ENCODE measurements at regions not wholly inside any gene's neighbourhood (a gene's known extent, or its start where the extent isn't known, plus 50 kb on each side); places are given as distances from the start of the nearest gene placed in this dataset.

- no peak overlapping the region for H2BK120ac ChIP-seq (ENCODE audit: low read depth, low read length)
- peaks cover 0 to 5% of the 10 kb centered on the region in 2 donors for H3K9me3 ChIP-seq (replicated peaks in 1 of 2; ENCODE audit: control insufficient read depth in 2 of 2, insufficient read depth in 1 of 2, low read depth in 1 of 2, low read length in 2 of 2)
- H3K18ac ChIP-seq (ENCODE audit: low read length) = no peak overlapping the region
- no peak for DNase-seq (ENCODE audit: low spot score)
- no peaks in the 10 kb centered on the region for H3K36me3 ChIP-seq (replicated peaks in 1 of 2; ENCODE audit: control insufficient read depth in 2 of 2, insufficient read depth in 2 of 2, low read length in 2 of 2)
- H2AK5ac ChIP-seq (ENCODE audit: low read depth, low read length) = no peak overlapping the region
- no peak overlapping the region for H4K8ac ChIP-seq (ENCODE audit: low read depth, low read length)
- H3K27me3 ChIP-seq (ENCODE audit: control insufficient read depth in 3 of 3, insufficient read depth in 3 of 3, low read depth in 1 of 3, low read length in 3 of 3) = no peaks in the 10 kb centered on the region
- H3K4ac ChIP-seq (ENCODE audit: low read length) = no peak overlapping the region
- no peak overlapping the region for H2AFZ ChIP-seq (ENCODE audit: low read length)
- no peak overlapping the region for H3K14ac ChIP-seq (ENCODE audit: low read length)
- H4K91ac ChIP-seq (ENCODE audit: low read depth, low read length, poor library complexity) = no peak overlapping the region
- H3K4me1 ChIP-seq (ENCODE audit: control insufficient read depth in 2 of 2, insufficient read depth in 1 of 2, low read depth in 1 of 2, low read length in 2 of 2) = no peaks in the 10 kb centered on the region
- no peak overlapping the region for H3K4me3 ChIP-seq (ENCODE audit: low read length in 2 of 2)
- no peak overlapping the region for H3K9ac ChIP-seq (ENCODE audit: low read depth, low read length, poor library complexity)
- H2BK15ac ChIP-seq (ENCODE audit: low read length) = no peak overlapping the region
- H3K4me2 ChIP-seq (ENCODE audit: insufficient read depth, low read length, poor library complexity, severe bottlenecking) = no peak overlapping the region
- H3K79me1 ChIP-seq (ENCODE audit: low read depth, low read length) = no peaks in the 10 kb centered on the region
- no peak overlapping the region for H2BK5ac ChIP-seq (ENCODE audit: low read length)
- no peak overlapping the region for H3K23ac ChIP-seq (ENCODE audit: low read depth, low read length, poor library complexity)
- H2BK12ac ChIP-seq (ENCODE audit: low read length) = no peak overlapping the region
- no peak overlapping the region for H3K27ac ChIP-seq (replicated peaks; ENCODE audit: low read length)
- WGBS, 2 donors (ENCODE audit: extremely low coverage in 2 of 2, insufficient read length in 2 of 2, insufficient replicate concordance in 1 of 2) = no CpG with 5 or more reads among the region's 5 CpGs
Observed at GRCh38 chr13:105346141-105346775, 1189.2 kb downstream of the EFNB2 start.

DNA sequence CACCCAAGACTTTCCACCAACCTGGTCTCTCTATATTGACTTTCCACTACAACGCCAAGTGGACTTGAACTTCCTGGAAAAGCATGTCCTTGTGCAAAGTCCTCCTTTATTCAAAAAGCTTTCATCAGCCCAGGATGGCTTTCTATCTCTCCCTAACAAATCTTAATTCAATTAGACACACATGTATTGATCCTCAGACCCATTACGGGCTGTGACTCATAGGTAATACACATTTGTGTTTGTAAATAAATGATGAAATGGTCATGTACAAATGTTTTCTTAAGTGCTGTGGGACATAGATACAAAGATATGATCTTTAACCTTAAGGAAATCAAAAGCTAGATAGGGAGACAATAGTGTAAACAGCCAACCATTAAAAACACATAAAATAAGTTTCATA is 1189.7 kb downstream of the EFNB2 start:
- Histone ChIP-seq H3K18ac (ENCODE audit: low read length) (no peak overlapping the region), H3K27me3 (ENCODE audit: control insufficient read depth in 3 of 3, insufficient read depth in 3 of 3, low read depth in 1 of 3, low read length in 3 of 3) (no peaks in the 10 kb centered on the region), H2AK5ac (ENCODE audit: low read depth, low read length) (no peak overlapping the region), H3K79me1 (ENCODE audit: low read depth, low read length) (no peaks in the 10 kb centered on the region), H2BK12ac (ENCODE audit: low read length) (no peak overlapping the region), H2AFZ (ENCODE audit: low read length) (no peak overlapping the region), H3K4ac (ENCODE audit: low read length) (no peak overlapping the region), H2BK15ac (ENCODE audit: low read length) (no peak overlapping the region), H3K4me1 (ENCODE audit: control insufficient read depth in 2 of 2, insufficient read depth in 1 of 2, low read depth in 1 of 2, low read length in 2 of 2) (no peaks in the 10 kb centered on the region), H2BK5ac (ENCODE audit: low read length) (no peak overlapping the region), H4K91ac (ENCODE audit: low read depth, low read length, poor library complexity) (no peak overlapping the region), H3K14ac (ENCODE audit: low read length) (no peak overlapping the region), H3K9me3 (replicated peaks in 1 of 2; ENCODE audit: control insufficient read depth in 2 of 2, insufficient read depth in 1 of 2, low read depth in 1 of 2, low read length in 2 of 2) (peaks cover 0 to 5% of the 10 kb centered on the region in 2 donors), H3K9ac (ENCODE audit: low read depth, low read length, poor library complexity) (no peak overlapping the region), H4K8ac (ENCODE audit: low read depth, low read length) (no peak overlapping the region), H2BK120ac (ENCODE audit: low read depth, low read length) (no peak overlapping the region), H3K23ac (ENCODE audit: low read depth, low read length, poor library complexity) (no peak overlapping the region), H3K36me3 (replicated peaks in 1 of 2; ENCODE audit: control insufficient read depth in 2 of 2, insufficient read depth in 2 of 2, low read length in 2 of 2) (no peaks in the 10 kb centered on the region), H3K4me2 (ENCODE audit: insufficient read depth, low read length, poor library complexity, severe bottlenecking) (no peak overlapping the region), H3K27ac (replicated peaks; ENCODE audit: low read length) (no peak overlapping the region), H3K4me3 (ENCODE audit: low read length in 2 of 2) (no peak overlapping the region)
- DNase-seq (ENCODE audit: low spot score) = no peak
- no CpG with 5 or more reads among the region's 2 CpGs for WGBS, 2 donors (ENCODE audit: extremely low coverage in 2 of 2, insufficient read length in 2 of 2, insufficient replicate concordance in 1 of 2)

DNA sequence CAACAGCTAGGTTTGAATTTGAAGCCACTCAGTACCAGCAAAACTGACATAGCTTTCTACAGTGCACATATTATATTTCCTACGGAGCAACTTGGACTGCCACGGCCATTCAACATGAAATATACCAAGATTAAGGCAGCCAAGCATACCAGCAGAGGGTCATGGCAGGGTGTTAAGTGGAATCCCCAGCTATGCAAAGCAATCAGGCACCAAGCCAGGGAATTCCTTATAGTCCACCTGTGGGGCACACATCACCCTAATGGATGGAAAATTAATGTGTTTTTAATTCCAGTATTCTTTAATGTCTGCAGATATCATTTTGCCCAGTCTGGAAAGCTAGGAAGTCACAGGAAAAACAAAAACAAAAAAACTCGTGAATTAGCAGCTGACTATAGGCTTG is 1190.3 kb downstream of the EFNB2 start:
- H3K14ac ChIP-seq (ENCODE audit: low read length) = no peak overlapping the region
- H3K27me3 ChIP-seq (ENCODE audit: control insufficient read depth in 3 of 3, insufficient read depth in 3 of 3, low read depth in 1 of 3, low read length in 3 of 3) = no peaks in the 10 kb centered on the region
- no peak overlapping the region for H2AK5ac ChIP-seq (ENCODE audit: low read depth, low read length)
- no peak overlapping the region for H4K8ac ChIP-seq (ENCODE audit: low read depth, low read length)
- H2AFZ ChIP-seq (ENCODE audit: low read length) = no peak overlapping the region
- no peaks in the 10 kb centered on the region for H3K4me1 ChIP-seq (ENCODE audit: control insufficient read depth in 2 of 2, insufficient read depth in 1 of 2, low read depth in 1 of 2, low read length in 2 of 2)
- H3K79me1 ChIP-seq (ENCODE audit: low read depth, low read length) = no peaks in the 10 kb centered on the region
- no peak overlapping the region for H3K4me2 ChIP-seq (ENCODE audit: insufficient read depth, low read length, poor library complexity, severe bottlenecking)
- no peak overlapping the region for H2BK15ac ChIP-seq (ENCODE audit: low read length)
- no peak for DNase-seq (ENCODE audit: low spot score)
- no peak overlapping the region for H3K18ac ChIP-seq (ENCODE audit: low read length)
- no peak overlapping the region for H3K27ac ChIP-seq (replicated peaks; ENCODE audit: low read length)
- H2BK5ac ChIP-seq (ENCODE audit: low read length) = no peak overlapping the region
- H3K4ac ChIP-seq (ENCODE audit: low read length) = no peak overlapping the region
- H3K4me3 ChIP-seq (ENCODE audit: low read length in 2 of 2) = no peak overlapping the region
- no peak overlapping the region for H2BK120ac ChIP-seq (ENCODE audit: low read depth, low read length)
- no peaks in the 10 kb centered on the region for H3K36me3 ChIP-seq (replicated peaks in 1 of 2; ENCODE audit: control insufficient read depth in 2 of 2, insufficient read depth in 2 of 2, low read length in 2 of 2)
- H3K9ac ChIP-seq (ENCODE audit: low read depth, low read length, poor library complexity) = no peak overlapping the region
- no CpG with 5 or more reads among the region's 3 CpGs for WGBS, 2 donors (ENCODE audit: extremely low coverage in 2 of 2, insufficient read length in 2 of 2, insufficient replicate concordance in 1 of 2)
- peaks cover 0 to 5% of the 10 kb centered on the region in 2 donors for H3K9me3 ChIP-seq (replicated peaks in 1 of 2; ENCODE audit: control insufficient read depth in 2 of 2, insufficient read depth in 1 of 2, low read depth in 1 of 2, low read length in 2 of 2)
- H4K91ac ChIP-seq (ENCODE audit: low read depth, low read length, poor library complexity) = no peak overlapping the region
- H3K23ac ChIP-seq (ENCODE audit: low read depth, low read length, poor library complexity) = no peak overlapping the region
- H2BK12ac ChIP-seq (ENCODE audit: low read length) = no peak overlapping the region

DNA sequence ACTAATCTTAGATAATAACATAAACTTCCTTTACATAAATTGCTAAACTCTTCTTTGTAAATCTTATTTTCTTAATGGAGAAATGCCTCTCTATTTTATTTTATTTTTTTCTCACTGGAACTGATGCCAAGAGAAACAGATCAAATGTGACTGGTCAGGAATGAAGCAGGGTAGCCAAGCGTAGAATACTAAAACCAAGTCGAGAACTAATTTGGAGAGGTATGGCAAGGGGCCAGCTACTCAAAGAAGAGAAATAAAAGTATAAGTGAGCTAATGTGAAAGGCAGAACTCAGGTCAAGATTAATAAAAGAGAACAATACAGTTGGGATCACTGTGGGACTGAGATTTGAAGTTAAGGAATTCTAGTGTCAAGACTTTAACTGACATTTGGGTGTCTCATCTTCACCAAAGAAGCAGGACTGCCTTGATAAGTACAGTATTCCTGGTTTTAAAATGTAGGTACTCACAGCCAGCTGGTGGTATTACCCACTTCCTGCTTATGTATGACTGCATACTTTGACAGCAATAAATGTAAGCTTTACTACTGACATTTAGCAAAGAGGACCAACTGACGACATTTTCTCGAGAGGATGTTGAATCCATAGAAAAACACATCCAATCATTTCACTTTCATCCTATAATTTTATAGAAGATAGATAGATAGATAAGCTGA is 1192.2 kb downstream of the EFNB2 start:
- no peaks in the 10 kb centered on the region for H3K36me3 ChIP-seq (replicated peaks in 1 of 2; ENCODE audit: control insufficient read depth in 2 of 2, insufficient read depth in 2 of 2, low read length in 2 of 2)
- H2AFZ ChIP-seq (ENCODE audit: low read length) = no peak overlapping the region
- no CpG with 5 or more reads among the region's 4 CpGs for WGBS, 2 donors (ENCODE audit: extremely low coverage in 2 of 2, insufficient read length in 2 of 2, insufficient replicate concordance in 1 of 2)
- H3K23ac ChIP-seq (ENCODE audit: low read depth, low read length, poor library complexity) = no peak overlapping the region
- H2AK5ac ChIP-seq (ENCODE audit: low read depth, low read length) = no peak overlapping the region
- no peak overlapping the region for H4K8ac ChIP-seq (ENCODE audit: low read depth, low read length)
- no peak overlapping the region for H3K27ac ChIP-seq (replicated peaks; ENCODE audit: low read length)
- no peaks in the 10 kb centered on the region for H3K27me3 ChIP-seq (ENCODE audit: control insufficient read depth in 3 of 3, insufficient read depth in 3 of 3, low read depth in 1 of 3, low read length in 3 of 3)
- H3K14ac ChIP-seq (ENCODE audit: low read length) = no peak overlapping the region
- H4K91ac ChIP-seq (ENCODE audit: low read depth, low read length, poor library complexity) = no peak overlapping the region
- H2BK15ac ChIP-seq (ENCODE audit: low read length) = no peak overlapping the region
- H3K4ac ChIP-seq (ENCODE audit: low read length) = no peak overlapping the region
- H3K18ac ChIP-seq (ENCODE audit: low read length) = no peak overlapping the region
- H3K4me2 ChIP-seq (ENCODE audit: insufficient read depth, low read length, poor library complexity, severe bottlenecking) = no peak overlapping the region
- H3K4me1 ChIP-seq (ENCODE audit: control insufficient read depth in 2 of 2, insufficient read depth in 1 of 2, low read depth in 1 of 2, low read length in 2 of 2) = no peaks in the 10 kb centered on the region
- H3K9ac ChIP-seq (ENCODE audit: low read depth, low read length, poor library complexity) = no peak overlapping the region
- H2BK5ac ChIP-seq (ENCODE audit: low read length) = no peak overlapping the region
- no peak overlapping the region for H3K4me3 ChIP-seq (ENCODE audit: low read length in 2 of 2)
- H3K9me3 ChIP-seq (replicated peaks in 1 of 2; ENCODE audit: control insufficient read depth in 2 of 2, insufficient read depth in 1 of 2, low read depth in 1 of 2, low read length in 2 of 2) = peaks cover 0 to 5% of the 10 kb centered on the region in 2 donors
- DNase-seq (ENCODE audit: low spot score) = no peak
- H2BK120ac ChIP-seq (ENCODE audit: low read depth, low read length) = no peak overlapping the region
- H2BK12ac ChIP-seq (ENCODE audit: low read length) = no peak overlapping the region
- no peaks in the 10 kb centered on the region for H3K79me1 ChIP-seq (ENCODE audit: low read depth, low read length)

Data from neuronal stem cell (in vitro differentiated cells).